SK-N-SH (cell line): ENCODE measurements at regions not wholly inside any gene's neighbourhood (a gene's known extent, or its start where the extent isn't known, plus 50 kb on each side); places are given as distances from the start of the nearest gene placed in this dataset.

Experiments used
- CTCF ChIA-PET: fragments of 300-600, 350-600 bp; formaldehyde crosslinking; extraction: SDS; loops from one replicate; lab custom pipeline; 2021; lab: Yijun Ruan, JAX
- POLR2A ChIA-PET: fragments of 350-600 bp; sonication (Branson Sonifier 250); formaldehyde crosslinking; extraction: SDS; loops from one replicate; lab custom pipeline; 2020; ENCODE audit warnings: antibody characterized with exemption, inconsistent platforms; lab: Yijun Ruan, JAX
- DNase-seq: peaks from one replicate; pipeline ENCODE4 v3.0.0; 2012
- H2AFZ ChIP-seq: fragments of 200-600 bp; sonication (generic); 2 replicates; pipeline ENCODE4 v1.8.1; 2016; ENCODE audit warnings: antibody characterized with exemption, mild to moderate bottlenecking, low read depth
- H3F3A ChIP-seq: fragments of 200-600 bp; sonication (generic); replicated peaks from 2 replicates; pipeline ENCODE3; 2016; ENCODE audit warnings: antibody characterized with exemption, mild to moderate bottlenecking; ENCODE audit not compliant: insufficient read depth
- H3K27ac ChIP-seq, 2 experiments: fragments of 200-500 bp in 1 of 2; fragments of 200-600 bp in 1 of 2; sonication (Bioruptor generic) in 1 of 2; sonication (generic), shearing (Covaris generic) in 1 of 2; 2 replicates each; pipeline versions ENCODE4 v1.5.1 to v1.6.1; 2014 to 2016; ENCODE audit warnings: low read depth in 2 of 2, inconsistent platforms in 1 of 2, low read length in 1 of 2, mild to moderate bottlenecking in 1 of 2, mixed read lengths in 1 of 2
- H3K27me3 ChIP-seq: fragments of 200-600 bp; sonication (generic), shearing (Covaris generic); 2 replicates; pipeline ENCODE4 v1.6.1; 2016; ENCODE audit warnings: mixed run types; ENCODE audit not compliant: insufficient read depth
- H3K36me3 ChIP-seq, 2 experiments: fragments of 200-500 bp in 1 of 2; fragments of 200-600 bp in 1 of 2; sonication (Bioruptor generic) in 1 of 2; sonication (generic) in 1 of 2; replicated peaks in 1 of 2; 2 replicates each; pipeline versions ENCODE3 to v1.5.1; 2014 to 2016; ENCODE audit warnings: low read length in 1 of 2, mild to moderate bottlenecking in 1 of 2; ENCODE audit not compliant: insufficient read depth in 2 of 2, control insufficient read depth in 1 of 2
- H3K4me1 ChIP-seq, 2 experiments: fragments of 200-500 bp in 1 of 2; fragments of 200-600 bp in 1 of 2; sonication (Bioruptor generic) in 1 of 2; sonication (generic), shearing (Covaris generic) in 1 of 2; 2 replicates each; pipeline versions ENCODE4 v1.5.1 to v1.6.1; 2014 to 2016; ENCODE audit warnings: low read depth in 1 of 2, low read length in 1 of 2, mixed run types in 1 of 2; ENCODE audit not compliant: insufficient read depth in 2 of 2, control insufficient read depth in 1 of 2
- H3K4me2 ChIP-seq: fragments of 200-600 bp; sonication (generic), shearing (Covaris generic); 2 replicates; pipeline ENCODE4 v1.6.1; 2017; ENCODE audit warnings: mixed run types
- H3K4me3 ChIP-seq, 2 experiments: fragments of 200-500 bp in 1 of 2; fragments of 200-600 bp in 1 of 2; sonication (Bioruptor generic) in 1 of 2; sonication (generic), shearing (Covaris generic) in 1 of 2; 2 replicates each; pipeline versions ENCODE4 v1.5.1 to v1.8.1; 2014 to 2016; ENCODE audit warnings: low read depth in 2 of 2, inconsistent platforms in 1 of 2, low read length in 1 of 2, mild to moderate bottlenecking in 1 of 2, mixed read lengths in 1 of 2, moderate library complexity in 1 of 2
- H3K79me2 ChIP-seq: fragments of 200-600 bp; sonication (generic); 2 replicates; pipeline ENCODE4 v1.8.1; 2017; ENCODE audit warnings: mild to moderate bottlenecking; ENCODE audit not compliant: insufficient read depth
- H3K9ac ChIP-seq: fragments of 200-600 bp; sonication (generic); 2 replicates; pipeline ENCODE4 v1.6.1; 2017; ENCODE audit warnings: mixed run types
- H3K9me2 ChIP-seq: fragments of 200-600 bp; sonication (generic); 2 replicates; pipeline ENCODE4 v1.6.1; 2017; ENCODE audit warnings: mixed run types
- H3K9me3 ChIP-seq: fragments of 200-600 bp; sonication (generic); 2 replicates; pipeline ENCODE4 v1.6.1; 2017; ENCODE audit warnings: mixed run types, mild to moderate bottlenecking, moderate library complexity
- H4K20me1 ChIP-seq: fragments of 200-600 bp; sonication (generic); 2 replicates; pipeline ENCODE4 v1.6.1; 2017; ENCODE audit warnings: mild to moderate bottlenecking, mixed run types; ENCODE audit not compliant: insufficient read depth
- CHD2 ChIP-seq: fragments of 150-350 bp; IDR thresholded peaks from 2 replicates; pipeline ENCODE4 v1.6.1; 2018; ENCODE audit warnings: low read length; ENCODE audit not compliant: partially characterized antibody
- CTCF ChIP-seq: fragments of 200-600 bp; sonication (generic); IDR thresholded peaks from 2 replicates; pipeline ENCODE4 v1.6.1; 2017; ENCODE audit warnings: antibody characterized with exemption, mild to moderate bottlenecking, moderate library complexity
- EP300 ChIP-seq, 2 experiments: IDR thresholded peaks; 2 replicates each; pipeline versions ENCODE4 v1.4.0 to v1.6.1; 2012; ENCODE audit warnings: borderline replicate concordance in 1 of 2, low read depth in 1 of 2, low read length in 1 of 2
- EZH2phosphoT487 ChIP-seq: fragments of 200-600 bp; sonication (generic); IDR thresholded peaks from 2 replicates; pipeline ENCODE4 v1.6.1; 2017; ENCODE audit warnings: low read depth, mixed run types, mild to moderate bottlenecking, antibody characterized with exemption, moderate library complexity, borderline replicate concordance
- FOXJ3 ChIP-seq: sonication (generic); formaldehyde crosslinking; IDR thresholded peaks from 2 replicates; pipeline ENCODE4 v1.5.1; 2020; ENCODE audit warnings: mild to moderate bottlenecking, missing genetic modification reagents
- FOXM1 ChIP-seq: IDR thresholded peaks from 2 replicates; pipeline ENCODE4 v1.4.0; 2012; ENCODE audit warnings: low read depth, mild to moderate bottlenecking
- GABPA ChIP-seq: IDR thresholded peaks from 2 replicates; pipeline ENCODE4 v1.4.0; 2012; ENCODE audit warnings: low read depth, mild to moderate bottlenecking
- MXI1 ChIP-seq: IDR thresholded peaks from 2 replicates; pipeline ENCODE4 v1.6.1; 2012; ENCODE audit warnings: mild to moderate bottlenecking, low read depth, low read length, improper control_type of control experiment
- NRF1 ChIP-seq: IDR thresholded peaks from 2 replicates; pipeline ENCODE4 v1.6.1; 2012; ENCODE audit warnings: low read depth, mild to moderate bottlenecking, low read length
- PBX3 ChIP-seq: IDR thresholded peaks from 2 replicates; pipeline ENCODE4; 2012
- RAD21 ChIP-seq: IDR thresholded peaks from 2 replicates; pipeline ENCODE4 v1.6.1; 2012; ENCODE audit warnings: mild to moderate bottlenecking, low read length
- SIN3A ChIP-seq: IDR thresholded peaks from 2 replicates; pipeline ENCODE4 v1.6.1; 2012; ENCODE audit warnings: low read depth, mild to moderate bottlenecking, low read length, moderate library complexity, borderline replicate concordance
- SMC3 ChIP-seq: IDR thresholded peaks from 2 replicates; pipeline ENCODE4 v1.6.1; 2012; ENCODE audit warnings: low read depth, low read length, improper control_type of control experiment
- WGBS: methylation state at CpG from one replicate; pipeline ENCODE4 v1.1.6; 2017; ENCODE audit warnings: low lambda C conversion rate; 5-methylcytosine and 5-hydroxymethylcytosine counted together
- TF ChIP-seq, protein P1 (sequence below): IDR thresholded peaks from 2 replicates; pipeline ENCODE4 v1.4.0; 2012; ENCODE audit warnings: low read depth, borderline replicate concordance
- TF ChIP-seq, protein P2 (sequence below): IDR thresholded peaks from 2 replicates; pipeline ENCODE4 v1.4.0; 2012; ENCODE audit warnings: low read depth, borderline replicate concordance

GRCh38 chr16:64428463-64429113 is 693.3 kb downstream of the CDH11 start (continued):
- TF ChIP-seq MXI1 (no peak), GABPA (no peak), EP300 (IDR thresholded peaks at IDR 0.05; ENCODE audit: borderline replicate concordance in 1 of 2, low read depth in 1 of 2, low read length in 1 of 2) (peak; percentile 56 to 98), FOXJ3 (no peak), RAD21 (no peak; the same call in 1 of the 2 replicates), CHD2 (no peak), EZH2phosphoT487 (no peak), NRF1 (no peak), CTCF (no peak), PBX3 (peak; percentile 95), SIN3A (no peak), SMC3 (no peak)
- TF ChIP-seq, protein P1, sequence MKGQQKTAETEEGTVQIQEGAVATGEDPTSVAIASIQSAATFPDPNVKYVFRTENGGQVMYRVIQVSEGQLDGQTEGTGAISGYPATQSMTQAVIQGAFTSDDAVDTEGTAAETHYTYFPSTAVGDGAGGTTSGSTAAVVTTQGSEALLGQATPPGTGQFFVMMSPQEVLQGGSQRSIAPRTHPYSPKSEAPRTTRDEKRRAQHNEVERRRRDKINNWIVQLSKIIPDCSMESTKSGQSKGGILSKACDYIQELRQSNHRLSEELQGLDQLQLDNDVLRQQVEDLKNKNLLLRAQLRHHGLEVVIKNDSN, result no peak
- TF ChIP-seq, protein P2, sequence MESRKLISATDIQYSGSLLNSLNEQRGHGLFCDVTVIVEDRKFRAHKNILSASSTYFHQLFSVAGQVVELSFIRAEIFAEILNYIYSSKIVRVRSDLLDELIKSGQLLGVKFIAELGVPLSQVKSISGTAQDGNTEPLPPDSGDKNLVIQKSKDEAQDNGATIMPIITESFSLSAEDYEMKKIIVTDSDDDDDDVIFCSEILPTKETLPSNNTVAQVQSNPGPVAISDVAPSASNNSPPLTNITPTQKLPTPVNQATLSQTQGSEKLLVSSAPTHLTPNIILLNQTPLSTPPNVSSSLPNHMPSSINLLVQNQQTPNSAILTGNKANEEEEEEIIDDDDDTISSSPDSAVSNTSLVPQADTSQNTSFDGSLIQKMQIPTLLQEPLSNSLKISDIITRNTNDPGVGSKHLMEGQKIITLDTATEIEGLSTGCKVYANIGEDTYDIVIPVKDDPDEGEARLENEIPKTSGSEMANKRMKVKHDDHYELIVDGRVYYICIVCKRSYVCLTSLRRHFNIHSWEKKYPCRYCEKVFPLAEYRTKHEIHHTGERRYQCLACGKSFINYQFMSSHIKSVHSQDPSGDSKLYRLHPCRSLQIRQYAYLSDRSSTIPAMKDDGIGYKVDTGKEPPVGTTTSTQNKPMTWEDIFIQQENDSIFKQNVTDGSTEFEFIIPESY, result peak; percentile 80

DNA sequence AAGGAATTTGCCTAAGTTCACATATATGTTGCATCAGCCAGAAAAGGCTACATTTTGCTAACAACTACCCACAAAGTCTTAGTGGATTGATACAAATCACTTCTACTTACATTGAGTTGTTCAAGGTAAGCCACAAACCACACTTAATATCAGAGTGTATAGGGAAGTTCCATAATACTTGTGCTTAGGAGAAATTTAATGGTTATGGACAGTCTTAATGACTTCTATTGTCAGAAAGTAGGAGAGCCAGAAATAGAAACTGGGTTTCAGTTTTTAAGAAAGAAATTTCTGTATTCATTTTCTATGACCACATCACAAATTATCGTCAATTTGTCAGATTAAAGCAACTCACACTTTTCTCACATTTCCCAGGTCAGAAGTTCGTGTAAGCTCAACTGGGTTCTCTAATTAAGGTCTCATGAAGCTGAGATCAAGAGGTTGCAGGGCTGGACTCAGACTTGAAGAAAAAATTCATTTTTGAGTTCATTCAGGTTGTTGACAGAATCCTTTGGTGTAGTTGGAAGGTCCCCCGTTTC is 695.7 kb downstream of the CDH11 start:
- H2AFZ ChIP-seq, result no peak overlapping the region
- H3K4me1 ChIP-seq, result peaks cover 2 to 7% of the 10 kb centered on the region in 2 experiments; a peak in 3 of 4 replicates
- 93% methylated on average over 3 of the region's 3 CpGs for WGBS
- ChIA-PET POLR2A (no interaction called here), CTCF (interaction anchor here (0.6 kb wide), 1 partner anchor 949 kb away, joined by 5 read pairs; no protein-coding TSS in a partner anchor)
- no peak overlapping the region for H3K27ac ChIP-seq
- H3K9me2 ChIP-seq, result no peaks in the 10 kb centered on the region
- H4K20me1 ChIP-seq, result no peaks in the 10 kb centered on the region
- no peaks in the 10 kb centered on the region for H3K79me2 ChIP-seq
- H3K9me3 ChIP-seq, result no peaks in the 10 kb centered on the region
- peaks cover 27% of the 10 kb centered on the region for H3F3A ChIP-seq
- no peak overlapping the region for H3K4me2 ChIP-seq
- no peak for DNase-seq
- H3K36me3 ChIP-seq, result no peaks in the 10 kb centered on the region
- no peak overlapping the region for H3K9ac ChIP-seq
- H3K27me3 ChIP-seq, result no peaks in the 10 kb centered on the region
- no peak overlapping the region for H3K4me3 ChIP-seq
- TF ChIP-seq FOXM1 (no peak), CHD2 (no peak)
